Hepatocyte (in vitro differentiated cells): ENCODE measurements at regions not wholly inside any gene's neighbourhood (a gene's known extent, or its start where the extent isn't known, plus 50 kb on each side); places are given as distances from the start of the nearest gene placed in this dataset.

ENCODE experiments used
- EZH2 ChIP-seq: fragments of 200-600 bp; sonication (generic); IDR thresholded peaks from 2 replicates; pipeline ENCODE4 v1.6.1; 2016; ENCODE audit warnings: antibody characterized with exemption, mild to moderate bottlenecking, borderline replicate concordance
- EZH2phosphoT487 ChIP-seq: fragments of 200-600 bp; sonication (generic); IDR thresholded peaks from one replicate; pipeline ENCODE4 v1.6.1; 2018; ENCODE audit warnings: antibody characterized with exemption, mild to moderate bottlenecking, low read depth, moderate library complexity; ENCODE audit not compliant: unreplicated experiment, severe bottlenecking
- TF ChIP-seq, protein P1 (sequence below): fragments of 200-600 bp; sonication (generic); IDR thresholded peaks from 2 replicates; pipeline ENCODE4 v1.5.1; 2016; ENCODE audit warnings: antibody characterized with exemption, mild to moderate bottlenecking; ENCODE audit not compliant: poor library complexity

DNA sequence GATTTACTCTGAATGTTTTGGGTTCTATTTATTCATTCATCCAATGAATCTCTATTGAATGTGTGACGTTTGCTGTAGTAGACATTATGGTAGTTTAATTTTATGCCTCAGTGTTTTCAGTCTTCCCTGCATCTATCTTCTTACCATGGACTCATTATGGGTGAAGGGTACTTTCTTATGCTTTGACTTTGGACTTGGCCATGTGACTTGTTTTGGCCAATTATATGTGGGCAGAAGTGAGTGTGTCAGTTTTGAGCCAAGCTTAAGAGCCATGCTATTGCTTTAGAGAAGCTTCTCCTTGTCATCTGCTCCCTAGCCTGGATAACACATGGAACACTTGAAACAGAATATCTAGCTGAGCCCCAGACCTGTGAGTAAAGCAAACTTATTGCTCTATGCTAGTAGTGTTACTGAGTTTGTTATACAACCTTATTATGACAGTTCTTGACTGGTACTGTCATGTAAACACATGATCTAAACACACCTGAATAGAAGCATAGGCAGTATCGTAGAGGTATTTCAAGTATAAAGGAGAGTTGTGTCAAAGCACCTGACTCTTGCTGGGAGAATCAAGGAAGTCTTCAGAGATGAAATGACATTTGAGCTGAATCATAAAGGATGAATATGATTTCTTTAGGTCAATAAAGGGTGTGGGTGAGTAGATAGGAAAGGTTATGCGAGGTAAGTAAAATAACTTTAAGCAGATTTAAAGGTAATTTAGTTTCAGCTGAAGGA, 128.4 kb downstream of the NAA11 start:
- TF ChIP-seq, protein P1, sequence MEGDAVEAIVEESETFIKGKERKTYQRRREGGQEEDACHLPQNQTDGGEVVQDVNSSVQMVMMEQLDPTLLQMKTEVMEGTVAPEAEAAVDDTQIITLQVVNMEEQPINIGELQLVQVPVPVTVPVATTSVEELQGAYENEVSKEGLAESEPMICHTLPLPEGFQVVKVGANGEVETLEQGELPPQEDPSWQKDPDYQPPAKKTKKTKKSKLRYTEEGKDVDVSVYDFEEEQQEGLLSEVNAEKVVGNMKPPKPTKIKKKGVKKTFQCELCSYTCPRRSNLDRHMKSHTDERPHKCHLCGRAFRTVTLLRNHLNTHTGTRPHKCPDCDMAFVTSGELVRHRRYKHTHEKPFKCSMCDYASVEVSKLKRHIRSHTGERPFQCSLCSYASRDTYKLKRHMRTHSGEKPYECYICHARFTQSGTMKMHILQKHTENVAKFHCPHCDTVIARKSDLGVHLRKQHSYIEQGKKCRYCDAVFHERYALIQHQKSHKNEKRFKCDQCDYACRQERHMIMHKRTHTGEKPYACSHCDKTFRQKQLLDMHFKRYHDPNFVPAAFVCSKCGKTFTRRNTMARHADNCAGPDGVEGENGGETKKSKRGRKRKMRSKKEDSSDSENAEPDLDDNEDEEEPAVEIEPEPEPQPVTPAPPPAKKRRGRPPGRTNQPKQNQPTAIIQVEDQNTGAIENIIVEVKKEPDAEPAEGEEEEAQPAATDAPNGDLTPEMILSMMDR: no peak
- TF ChIP-seq EZH2 (no peak), EZH2phosphoT487 (no peak)
